HG02884 (cell line): ENCODE measurements at regions not wholly inside any gene's neighbourhood (a gene's known extent, or its start where the extent isn't known, plus 50 kb on each side); places are given as distances from the start of the nearest gene placed in this dataset.
A peak's percentile ranks its signal among the peaks of the same experiment; 100 is the strongest.
"Not testable (repeated sequence)": the region's sequence is repeated elsewhere in the genome, so short reads cannot be mapped to it uniquely, and the experiment has no call there.

Experiments used
- ATAC-seq: cut with Tn5 transposase; IDR thresholded peaks from one replicate; pipeline ENCODE4 v1.9.1; 2021; ENCODE audit warnings: mild to moderate bottlenecking, moderate library complexity; ENCODE audit not compliant: unreplicated experiment

DNA sequence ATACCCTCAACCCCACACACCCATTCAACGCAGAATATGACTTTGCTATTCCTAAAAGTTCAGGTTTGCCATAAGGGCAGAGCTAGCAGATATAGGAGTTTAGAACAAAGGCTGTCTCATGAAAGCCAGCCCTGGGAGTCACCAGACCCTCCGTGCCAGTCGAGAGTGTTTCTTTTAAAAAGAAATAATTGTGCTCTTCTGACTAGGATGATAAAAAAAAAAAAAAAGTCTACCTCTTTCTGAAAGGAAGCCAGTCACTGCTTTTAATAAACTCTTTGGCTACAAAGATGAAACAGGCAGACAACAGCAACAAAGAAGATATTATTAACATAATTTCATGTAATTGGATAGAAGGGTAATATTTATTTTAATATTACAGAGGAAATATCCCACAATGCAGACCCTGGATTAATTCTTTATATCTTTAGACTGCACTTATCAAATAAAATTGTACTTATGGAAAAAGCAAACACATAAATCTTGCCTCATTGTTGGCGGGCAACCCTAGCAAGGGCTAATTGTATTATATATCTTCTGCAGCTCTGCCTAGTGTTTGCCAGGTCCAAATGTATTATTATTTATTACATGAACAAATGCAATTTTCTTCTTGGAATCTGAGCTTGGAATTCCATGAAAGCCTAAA is 277.5 kb upstream of the DYNLRB2 start:
- ATAC-seq, result no peak

- ATAC-seq, result no peak
Observed at GRCh38 chr16:80260906-80261311, 279.9 kb upstream of the DYNLRB2 start.

DNA sequence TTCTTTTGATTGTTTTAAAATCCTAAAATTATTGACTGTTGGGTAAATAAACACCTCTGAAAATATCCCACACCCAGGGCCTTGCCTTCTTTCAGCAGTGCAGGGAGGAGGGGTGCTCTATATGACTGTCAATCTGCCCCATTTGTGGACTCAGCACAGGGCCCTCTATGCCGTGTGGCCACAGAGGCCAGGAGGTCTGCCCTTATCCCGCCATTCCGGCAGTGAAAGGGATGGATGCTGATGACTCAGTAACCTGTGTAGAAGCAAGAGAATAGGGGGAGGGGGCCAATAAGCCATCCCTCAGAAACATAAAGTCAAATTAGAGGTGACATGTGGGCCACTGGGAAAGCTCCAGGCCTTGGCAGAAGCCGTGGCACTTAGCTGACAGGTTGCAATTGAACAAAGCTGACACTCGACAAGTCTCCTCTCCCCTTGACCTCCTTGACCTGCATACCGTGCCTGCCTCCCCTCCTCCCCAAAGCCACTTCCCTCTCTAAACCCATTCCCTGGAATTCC is 281.4 kb upstream of the DYNLRB2 start:
- ATAC-seq, result no peak

DNA sequence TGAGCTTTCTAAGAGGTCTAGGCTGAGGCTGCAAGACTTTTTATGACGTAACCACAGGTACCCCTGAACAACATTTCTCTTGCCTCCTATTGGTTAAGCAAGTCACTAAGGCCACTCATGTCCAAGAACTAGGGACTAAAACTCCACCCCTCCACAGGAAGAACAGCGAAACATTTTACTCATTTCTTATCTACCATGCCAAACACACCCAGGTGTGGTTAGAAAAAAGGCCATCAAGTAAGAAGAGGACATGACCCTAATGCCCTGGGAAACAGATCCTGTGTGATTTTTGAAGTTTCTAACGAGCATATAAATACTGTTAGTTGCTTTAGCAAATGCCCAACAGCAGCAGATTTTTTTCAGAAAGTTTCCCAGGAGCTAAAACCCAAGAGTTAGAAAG is 282.4 kb upstream of the DYNLRB2 start:
- no peak for ATAC-seq

GRCh38 chr16:80254970-80255369 is 285.8 kb upstream of the DYNLRB2 start:
- ATAC-seq, result no peak

DNA sequence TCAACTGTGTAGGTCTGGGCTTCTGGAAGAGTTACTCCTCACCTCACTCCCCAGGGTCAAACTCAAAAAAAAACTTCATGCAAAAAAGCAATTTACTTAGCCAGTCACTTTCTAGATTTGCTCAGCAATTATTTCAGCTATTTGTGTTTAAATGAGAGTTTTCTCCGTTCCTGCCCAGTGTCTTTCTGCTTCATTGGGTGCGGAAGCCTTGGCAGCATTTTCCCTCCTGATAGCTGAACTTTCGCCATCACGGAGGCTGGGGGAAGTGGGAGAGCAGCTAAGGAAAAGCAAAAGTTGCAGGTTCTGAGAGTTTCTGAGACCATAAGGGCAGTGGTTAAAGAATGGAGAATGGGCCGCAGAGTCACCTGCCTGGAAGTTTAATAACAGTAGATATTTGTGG is 287.1 kb upstream of the DYNLRB2 start:
- no peak for ATAC-seq

DNA sequence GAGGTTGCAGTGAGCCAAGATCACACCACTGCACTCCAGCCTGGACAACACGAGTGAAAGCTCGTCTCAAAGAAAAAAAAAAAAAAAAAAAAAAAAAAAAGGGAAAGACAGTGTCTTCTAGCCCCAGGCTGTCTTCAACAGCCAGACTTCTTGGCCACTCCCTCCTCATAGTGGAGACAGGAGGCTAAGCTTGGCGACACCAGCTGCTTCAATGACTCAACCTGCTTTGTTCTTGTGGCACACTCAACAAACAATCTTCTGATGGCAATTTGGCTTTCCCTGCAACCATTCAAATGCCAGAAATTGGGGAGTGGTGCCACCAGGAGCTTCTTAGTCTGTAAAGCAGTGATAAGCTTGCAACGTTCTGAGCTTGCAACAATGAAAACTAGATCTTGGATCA is 290.4 kb upstream of the DYNLRB2 start:
- no peak for ATAC-seq

DNA sequence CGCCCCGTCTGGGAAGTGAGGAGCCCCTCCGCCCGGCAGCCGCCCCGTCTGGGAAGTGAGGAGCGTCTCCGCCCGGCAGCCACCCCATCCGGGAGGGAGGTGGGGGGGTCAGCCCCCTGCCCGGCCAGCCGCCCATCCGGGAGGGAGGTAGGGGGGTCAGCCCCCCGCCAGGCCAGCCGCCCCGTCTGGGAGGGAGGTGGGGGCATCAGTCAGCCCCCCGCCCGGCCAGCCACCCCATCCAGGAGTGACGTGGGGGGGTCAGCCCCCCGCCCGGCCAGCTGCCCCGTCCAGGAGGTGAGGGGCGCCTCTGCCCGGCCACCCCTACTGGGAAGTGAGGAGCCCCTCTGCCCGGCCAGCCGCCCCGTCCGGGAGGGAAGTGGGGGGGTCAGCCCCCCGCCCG is 297.5 kb upstream of the DYNLRB2 start:
- not testable (repeated sequence) for ATAC-seq

DNA sequence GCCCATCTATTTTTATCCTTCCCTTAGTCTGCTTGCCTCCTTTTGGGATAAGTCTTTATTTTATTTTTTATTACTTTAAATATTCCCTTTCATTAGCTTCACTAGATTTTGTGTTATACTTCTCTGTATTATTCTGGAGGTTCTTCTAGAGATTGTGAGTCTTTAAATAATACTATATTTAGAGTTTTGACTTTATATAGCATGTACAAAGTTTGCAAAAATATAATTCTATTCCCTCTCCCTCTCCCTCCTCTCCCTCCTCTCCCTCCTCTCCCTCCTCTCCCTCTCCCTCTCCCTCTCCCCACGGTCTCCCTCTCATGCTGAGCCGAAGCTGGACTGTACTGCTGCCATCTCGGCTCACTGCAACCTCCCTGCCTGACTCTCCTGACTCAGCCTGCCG is 298.5 kb upstream of the DYNLRB2 start:
- ATAC-seq, result not testable (repeated sequence)

- no peak for ATAC-seq
Observed at GRCh38 chr16:80233097-80233835, 307.5 kb upstream of the DYNLRB2 start.

- peak; percentile 95 for ATAC-seq
Observed at GRCh38 chr16:80231888-80232287, 308.9 kb upstream of the DYNLRB2 start.

DNA sequence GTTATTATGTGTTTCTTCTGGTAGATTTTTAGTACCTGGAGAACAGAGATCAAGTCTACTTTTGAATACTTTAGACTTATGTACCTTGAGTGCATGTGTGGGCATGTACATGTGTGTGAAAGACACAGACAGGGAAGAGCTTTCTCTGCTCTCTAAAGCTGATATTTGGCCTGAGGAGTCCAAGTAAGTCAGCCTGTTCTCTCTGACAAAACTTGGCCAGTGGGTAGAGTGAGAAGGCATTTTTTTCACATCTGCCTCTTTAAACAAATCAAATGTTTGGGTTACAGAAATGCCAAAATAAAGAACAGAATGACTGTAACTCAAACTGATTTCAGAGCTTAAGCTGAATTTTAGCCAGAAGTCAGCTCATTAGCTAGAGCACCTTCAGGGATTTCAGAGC is 309.7 kb upstream of the DYNLRB2 start:
- no peak for ATAC-seq

GRCh38 chr16:80230328-80231120 is 310.3 kb upstream of the DYNLRB2 start:
- no peak for ATAC-seq

DNA sequence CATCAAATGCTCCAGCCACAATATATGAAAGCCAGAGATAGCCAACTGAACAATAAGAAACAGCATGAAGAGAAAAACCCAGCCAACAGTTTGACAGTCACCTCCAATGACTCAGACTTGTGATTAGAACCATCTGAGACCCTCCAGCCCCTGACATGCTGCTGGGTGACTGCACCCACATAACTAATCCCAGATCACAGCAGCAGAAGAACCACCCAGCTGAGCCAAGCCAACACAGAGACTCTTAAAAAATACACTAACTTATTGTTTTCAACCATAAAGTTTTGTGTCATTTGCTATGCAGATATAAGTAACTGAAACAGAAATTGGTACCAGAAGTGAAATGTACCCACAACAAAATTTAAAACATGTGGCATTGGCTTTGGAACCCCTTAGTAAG is 314.3 kb upstream of the DYNLRB2 start:
- ATAC-seq, result no peak

GRCh38 chr16:80210787-80211186 is 330.0 kb upstream of the DYNLRB2 start:
- no peak for ATAC-seq

GRCh38 chr16:80208743-80209142 is 332.1 kb upstream of the DYNLRB2 start:
- ATAC-seq, result no peak

DNA sequence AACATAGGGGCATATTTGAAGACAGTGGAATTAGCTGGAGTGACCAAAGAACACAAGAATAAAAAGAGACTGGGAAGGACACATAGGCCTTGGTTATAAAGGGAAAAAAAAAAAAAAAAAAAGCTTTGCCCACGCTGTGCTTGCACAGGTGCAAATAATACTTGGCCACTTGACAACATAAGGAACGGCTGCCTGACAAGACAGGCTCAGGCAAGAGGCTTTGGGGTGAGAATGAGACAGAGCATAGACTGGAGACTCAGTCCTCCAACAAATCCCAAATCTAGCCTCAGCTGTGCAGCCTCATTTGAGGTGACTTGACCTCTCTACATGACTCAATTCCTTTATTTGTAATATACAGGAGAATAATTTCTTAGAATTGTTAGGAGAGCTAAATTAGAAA is 332.8 kb upstream of the DYNLRB2 start:
- no peak for ATAC-seq

DNA sequence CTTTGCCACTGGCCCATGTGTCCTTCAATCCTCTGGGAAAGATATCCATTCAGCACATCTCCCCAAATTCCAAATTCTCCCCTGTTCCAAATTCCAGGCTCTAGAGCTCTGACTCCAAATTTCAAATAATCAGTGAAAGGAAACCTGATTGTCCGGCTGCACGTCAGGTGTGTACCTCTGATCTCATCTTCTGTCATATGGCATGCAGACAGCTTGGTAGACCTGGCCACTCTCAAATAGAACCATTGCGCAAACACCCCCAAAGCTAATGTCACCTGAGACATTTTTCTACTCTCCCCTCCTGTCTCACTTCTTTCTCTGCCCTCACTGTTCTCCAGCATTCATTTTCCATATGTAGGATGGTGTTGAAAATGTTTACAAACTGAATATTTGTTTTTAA is 337.0 kb upstream of the DYNLRB2 start:
- ATAC-seq, result no peak

GRCh38 chr16:80202831-80203413 is 337.9 kb upstream of the DYNLRB2 start:
- ATAC-seq, result no peak

DNA sequence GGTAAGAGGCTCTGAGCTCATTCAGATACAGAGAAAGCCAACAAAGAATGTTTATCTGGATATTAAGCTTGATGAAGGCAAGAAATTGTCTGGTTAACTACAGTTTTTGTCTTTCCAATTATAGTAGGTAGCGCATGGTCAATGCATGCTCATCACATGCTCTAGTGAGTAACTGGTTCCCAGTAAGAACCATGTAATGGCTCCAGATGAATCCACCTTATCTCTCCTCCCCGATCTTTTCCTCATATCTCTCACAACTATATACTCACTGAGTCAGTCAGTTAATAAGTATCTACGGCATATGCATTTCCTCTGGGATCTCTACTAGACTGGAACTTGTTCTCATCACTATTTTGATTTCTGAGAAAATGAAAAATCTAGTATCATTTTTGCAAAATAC is 340.7 kb upstream of the DYNLRB2 start:
- no peak for ATAC-seq

GRCh38 chr16:80199614-80200013 is 341.2 kb upstream of the DYNLRB2 start:
- no peak for ATAC-seq
